Stomach (tissue), 4 donors: ENCODE measurements at regions not wholly inside any gene's neighbourhood (a gene's known extent, or its start where the extent isn't known, plus 50 kb on each side); places are given as distances from the start of the nearest gene placed in this dataset.

ENCODE experiments used
- EP300 ChIP-seq: sonication (generic); formaldehyde crosslinking; IDR thresholded peaks from one replicate; pipeline ENCODE4 v1.6.1; 2017; ENCODE audit warnings: antibody characterized with exemption
- POLR2AphosphoS5 ChIP-seq, 3 donors: sonication (generic); formaldehyde crosslinking; IDR thresholded peaks; one replicate each; pipeline ENCODE4 v1.6.1; 2016; ENCODE audit warnings: antibody characterized with exemption in 3 of 3
- TF ChIP-seq, protein P1 (sequence below), 7 experiments: fragments of 450-650 bp in 4 of 7; fragments of 200-600 bp in 3 of 7; sonication (generic) in 3 of 7; IDR thresholded peaks; one replicate each; pipeline ENCODE4 v1.5.1; 2016 to 2019; ENCODE audit warnings: antibody characterized with exemption in 7 of 7, control low read depth in 2 of 7, mild to moderate bottlenecking in 1 of 7

DNA sequence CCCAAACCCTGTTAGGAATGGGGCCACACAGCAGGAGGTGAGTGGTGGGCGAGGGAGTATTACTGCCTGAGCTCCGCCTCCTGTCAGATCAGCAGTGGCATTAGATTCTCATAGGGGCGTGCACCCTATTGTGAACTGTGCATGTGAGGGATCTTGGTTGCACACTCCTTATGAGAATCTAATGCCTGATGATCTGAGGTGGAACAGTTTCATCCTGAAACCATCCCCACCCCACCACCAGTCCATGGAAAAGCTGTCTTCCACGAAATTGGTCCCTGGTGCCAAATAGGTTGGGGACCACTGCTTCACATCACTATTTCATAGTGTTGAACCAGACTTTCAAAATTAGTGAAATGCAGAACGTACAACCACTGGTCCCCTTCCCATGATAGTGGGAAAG, 57.9 kb upstream of the BICD1 start:
- TF ChIP-seq POLR2AphosphoS5 (IDR thresholded peaks at IDR 0.05) (no peak), EP300 (no peak)
- TF ChIP-seq, protein P1, sequence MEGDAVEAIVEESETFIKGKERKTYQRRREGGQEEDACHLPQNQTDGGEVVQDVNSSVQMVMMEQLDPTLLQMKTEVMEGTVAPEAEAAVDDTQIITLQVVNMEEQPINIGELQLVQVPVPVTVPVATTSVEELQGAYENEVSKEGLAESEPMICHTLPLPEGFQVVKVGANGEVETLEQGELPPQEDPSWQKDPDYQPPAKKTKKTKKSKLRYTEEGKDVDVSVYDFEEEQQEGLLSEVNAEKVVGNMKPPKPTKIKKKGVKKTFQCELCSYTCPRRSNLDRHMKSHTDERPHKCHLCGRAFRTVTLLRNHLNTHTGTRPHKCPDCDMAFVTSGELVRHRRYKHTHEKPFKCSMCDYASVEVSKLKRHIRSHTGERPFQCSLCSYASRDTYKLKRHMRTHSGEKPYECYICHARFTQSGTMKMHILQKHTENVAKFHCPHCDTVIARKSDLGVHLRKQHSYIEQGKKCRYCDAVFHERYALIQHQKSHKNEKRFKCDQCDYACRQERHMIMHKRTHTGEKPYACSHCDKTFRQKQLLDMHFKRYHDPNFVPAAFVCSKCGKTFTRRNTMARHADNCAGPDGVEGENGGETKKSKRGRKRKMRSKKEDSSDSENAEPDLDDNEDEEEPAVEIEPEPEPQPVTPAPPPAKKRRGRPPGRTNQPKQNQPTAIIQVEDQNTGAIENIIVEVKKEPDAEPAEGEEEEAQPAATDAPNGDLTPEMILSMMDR (IDR thresholded peaks at IDR 0.05) = no peak
